Effector CD4-positive, alpha-beta T cell (primary cell): ENCODE measurements at regions not wholly inside any gene's neighbourhood (a gene's known extent, or its start where the extent isn't known, plus 50 kb on each side); places are given as distances from the start of the nearest gene placed in this dataset.

Experiments
- DNase-seq: peaks from one replicate; pipeline ENCODE4 v3.0.0-alpha.2; 2020

DNA sequence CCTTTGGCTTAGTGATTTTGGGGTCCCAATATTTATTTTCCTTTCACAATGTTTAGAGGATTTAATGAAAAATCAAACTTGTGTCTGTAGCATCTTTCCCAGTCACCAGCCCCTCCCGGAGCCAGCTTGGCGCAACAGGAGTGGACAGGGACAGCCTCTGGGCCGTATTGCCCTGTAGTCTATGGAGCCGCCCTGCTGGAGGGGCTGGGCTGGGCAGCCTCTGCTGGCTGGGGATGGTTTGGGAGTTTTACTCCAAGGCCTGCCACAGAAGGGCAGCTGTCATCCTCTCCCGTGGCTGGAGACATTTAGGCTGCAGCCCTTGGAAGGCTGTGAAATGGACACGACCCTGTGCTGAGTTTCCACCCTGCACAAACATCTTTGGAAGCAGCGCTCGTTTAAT, 89.4 kb upstream of the RGMA start:
- no peak for DNase-seq

- DNase-seq: no peak
Observed at GRCh38 chr15:93176065-93176464, 87.1 kb upstream of the RGMA start.

DNA sequence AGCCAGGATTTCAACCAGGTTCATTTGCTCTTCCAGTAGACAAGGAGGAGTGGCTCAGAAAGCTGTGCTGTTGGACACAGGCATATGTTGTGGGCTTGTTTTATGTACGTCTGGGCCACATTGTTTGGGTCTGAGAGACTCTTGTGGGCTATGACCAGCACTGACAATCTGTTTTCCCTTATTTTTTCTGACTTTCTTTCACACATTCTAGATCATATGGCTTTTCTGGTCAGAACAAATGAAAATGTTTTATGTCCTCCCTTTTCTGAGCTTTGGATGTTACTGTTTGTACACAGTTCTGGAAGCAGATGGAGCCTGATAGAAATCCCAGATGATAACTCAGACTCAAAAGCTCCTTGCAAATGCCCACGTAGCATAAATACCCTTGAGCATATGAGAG, 85.8 kb upstream of the RGMA start:
- no peak for DNase-seq

GRCh38 chr15:93173369-93173768, 84.4 kb upstream of the RGMA start:
- no peak for DNase-seq

DNA sequence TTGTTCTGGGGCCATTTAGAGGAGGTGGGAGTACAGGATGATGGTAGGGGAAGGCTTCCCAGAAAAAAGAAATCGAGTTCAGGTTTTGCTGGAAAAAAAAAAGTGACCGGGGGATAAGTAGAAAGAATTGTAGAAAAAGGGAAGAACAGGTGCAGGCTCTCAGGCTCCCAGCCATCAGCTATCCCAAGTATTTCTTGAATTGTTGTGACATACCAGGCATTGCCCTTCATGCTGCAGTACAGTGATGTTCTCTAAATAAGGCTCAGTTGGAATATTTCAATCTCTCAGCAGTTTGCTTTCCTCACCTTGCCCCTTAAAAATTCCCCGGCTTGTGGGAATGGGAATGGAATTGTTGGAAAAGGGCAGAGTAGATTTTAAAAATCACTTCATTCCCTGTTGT, 82.5 kb upstream of the RGMA start:
- DNase-seq: no peak

DNA sequence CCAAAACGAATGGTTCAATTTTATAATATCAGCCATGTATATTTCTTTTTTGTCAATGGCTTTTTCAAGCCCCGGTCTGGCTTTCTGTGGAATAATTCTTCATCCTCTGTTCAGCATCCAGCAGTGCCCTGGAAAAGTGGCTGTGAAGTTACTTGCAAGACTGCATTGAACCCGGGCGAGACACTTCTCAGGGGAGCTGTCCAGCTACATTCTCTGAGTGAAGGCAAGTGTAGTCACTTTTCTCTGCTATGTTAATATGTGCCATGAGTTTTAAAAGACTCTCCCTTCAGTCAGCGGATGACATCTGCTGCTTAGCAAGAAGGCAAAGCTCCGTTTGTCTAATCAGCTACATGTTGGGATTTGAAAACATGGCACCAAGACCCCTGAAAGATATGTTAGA, 81.3 kb upstream of the RGMA start:
- no peak for DNase-seq

DNA sequence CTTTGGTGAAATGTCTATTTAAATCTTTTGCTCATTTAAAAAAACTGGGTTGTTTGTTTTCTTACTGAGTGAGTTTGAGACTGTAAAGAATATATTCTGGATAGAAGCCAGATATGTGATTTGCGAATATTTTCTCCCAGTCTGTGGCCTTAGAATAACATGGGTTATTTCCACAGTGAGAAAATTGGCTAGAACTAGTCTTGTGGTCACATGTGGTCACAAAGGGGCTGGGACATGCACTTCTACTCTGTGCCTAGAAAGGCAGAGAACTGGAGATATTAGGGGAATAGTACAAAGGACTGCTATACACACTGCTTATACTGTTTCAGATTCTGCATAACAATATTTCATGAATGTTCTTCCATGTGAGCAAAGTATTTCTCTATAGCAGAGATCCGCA, 79.9 kb upstream of the RGMA start:
- DNase-seq: no peak

GRCh38 chr15:93167291-93167690, 78.3 kb upstream of the RGMA start:
- DNase-seq: no peak

- no peak for DNase-seq
Observed at GRCh38 chr15:93166675-93167074, 77.7 kb upstream of the RGMA start.

DNA sequence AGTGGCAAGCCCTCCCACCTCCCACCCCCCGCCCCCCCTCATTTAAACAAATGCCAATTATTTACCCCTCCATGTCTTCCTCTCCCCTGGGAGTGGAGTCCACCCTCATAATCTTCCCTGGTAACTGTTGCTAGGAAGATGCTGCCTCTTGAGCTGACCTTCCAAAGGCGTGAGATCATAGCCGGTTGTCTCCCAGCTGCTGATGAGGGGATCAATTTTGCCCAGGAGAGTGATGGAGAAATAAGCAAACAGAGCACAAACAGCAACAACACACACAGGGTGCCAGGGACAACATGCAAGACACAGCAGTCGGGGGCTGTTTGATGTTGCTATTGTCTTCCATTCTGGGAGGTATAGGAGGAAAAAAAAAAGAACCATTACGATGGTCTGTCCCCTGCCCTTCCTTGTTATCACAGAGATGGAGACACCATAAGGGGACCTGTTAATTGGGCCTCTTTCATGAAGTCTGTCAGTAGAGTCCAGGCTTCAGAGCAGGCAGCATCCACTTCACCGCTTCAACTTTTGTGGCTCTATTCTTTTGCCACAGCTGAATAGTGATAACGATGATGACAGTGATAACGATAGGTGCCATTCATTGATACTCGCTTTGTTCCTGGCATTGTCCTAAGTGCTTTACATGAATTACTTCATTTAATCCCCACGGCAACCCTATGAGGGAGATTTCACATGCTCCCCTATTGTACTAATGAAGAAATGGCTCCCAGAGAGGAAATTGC, 76.9 kb upstream of the RGMA start:
- no peak for DNase-seq

- DNase-seq: no peak
Observed at GRCh38 chr15:93164409-93164808, 75.4 kb upstream of the RGMA start.

DNA sequence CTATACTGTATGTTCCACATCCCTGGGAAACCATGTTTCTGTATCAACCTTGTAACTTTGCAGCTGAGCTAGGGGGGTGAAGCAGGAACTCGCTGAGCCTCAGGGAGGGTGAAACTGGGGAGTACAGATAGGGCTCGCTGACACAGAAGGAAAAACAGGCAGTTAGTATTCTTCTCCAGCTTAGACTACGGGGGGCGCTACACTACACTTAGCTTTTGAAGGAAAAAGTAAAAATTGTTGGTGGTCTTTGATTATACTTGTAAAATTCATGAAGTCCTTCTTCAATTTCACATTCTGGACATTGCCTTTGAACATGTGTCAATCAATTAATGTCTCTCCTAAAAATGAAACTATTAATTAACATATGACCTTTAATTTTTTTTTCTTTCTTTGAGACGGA, 73.5 kb upstream of the RGMA start:
- DNase-seq: no peak

DNA sequence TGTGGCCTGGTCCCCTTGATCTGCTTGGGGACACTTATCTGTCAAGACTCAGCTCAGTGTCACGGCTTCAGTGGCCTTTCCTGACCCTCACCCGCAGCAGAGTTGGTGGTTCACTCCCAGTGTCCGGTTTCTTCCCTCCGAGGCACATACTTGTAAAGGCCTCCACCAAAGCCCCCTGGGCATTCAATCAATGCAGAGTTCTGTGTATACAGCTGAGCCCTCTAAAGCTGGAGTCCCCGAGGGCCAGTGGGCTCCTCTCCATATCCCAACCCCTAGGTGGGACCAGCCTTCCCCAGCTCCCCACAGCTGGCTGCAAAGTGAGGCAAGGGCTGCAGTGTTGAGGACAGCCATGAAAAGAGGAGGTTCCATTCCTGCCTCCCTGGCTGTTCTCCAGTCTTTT, 70.9 kb upstream of the RGMA start:
- no peak for DNase-seq

DNA sequence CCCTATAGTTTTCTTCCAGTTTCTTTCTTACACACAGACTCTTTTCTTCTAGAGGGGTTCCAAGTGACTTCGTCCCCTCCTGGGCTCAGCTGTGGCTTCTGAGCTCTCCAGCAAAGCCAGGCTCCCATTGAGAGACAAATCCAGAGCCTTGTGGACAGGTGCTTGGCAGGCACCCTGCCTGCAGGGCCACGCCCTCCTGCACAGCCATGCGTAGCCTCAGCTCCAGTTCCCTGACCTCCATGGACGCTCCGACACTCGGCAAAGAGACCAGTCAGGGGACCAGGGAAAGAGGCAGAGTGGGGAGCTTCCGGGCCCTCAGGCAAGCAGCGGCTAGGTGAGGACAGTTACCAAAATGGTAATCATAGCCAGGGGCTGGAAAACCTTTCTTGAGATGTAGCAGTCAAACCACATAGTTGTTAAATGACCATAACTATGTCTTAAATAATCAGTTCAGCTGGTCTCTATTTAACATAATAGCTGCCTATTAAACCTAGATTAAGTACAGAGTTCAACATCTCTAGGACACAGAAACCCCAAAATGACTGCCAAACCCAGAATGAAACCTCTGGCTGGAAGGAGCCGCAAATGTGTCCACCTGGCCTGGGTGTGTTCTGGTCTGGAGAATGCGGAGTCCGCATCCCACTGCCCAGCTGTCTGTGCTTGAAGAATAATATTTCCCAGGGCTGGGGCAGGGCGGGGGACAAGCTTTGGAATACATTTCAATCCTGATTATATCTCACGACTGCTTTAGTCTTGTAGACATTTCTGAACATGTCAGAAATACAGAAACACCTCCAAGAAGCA, 69.3 kb upstream of the RGMA start:
- no peak for DNase-seq

GRCh38 chr15:93154666-93155065, 65.7 kb upstream of the RGMA start:
- no peak for DNase-seq

DNA sequence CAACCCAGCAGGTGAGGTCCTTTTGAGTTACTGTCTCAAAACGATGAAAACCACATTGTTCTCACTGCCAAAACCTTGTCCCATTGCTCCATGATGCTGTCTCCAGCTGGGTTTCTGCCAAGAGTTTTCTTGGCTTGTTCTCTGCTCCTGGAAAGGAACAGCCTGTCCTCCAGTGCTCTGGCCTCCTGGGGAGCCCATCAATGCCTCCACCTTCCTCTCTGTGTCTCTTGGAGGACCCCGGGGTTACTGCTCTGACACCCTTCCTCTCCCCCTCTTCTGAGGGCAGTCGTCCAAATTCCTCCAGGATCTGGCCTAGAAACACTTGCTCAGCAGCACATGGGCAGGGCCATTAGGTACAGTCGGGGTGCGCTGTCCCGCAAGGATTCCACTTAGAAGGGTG, 63.9 kb upstream of the RGMA start:
- no peak for DNase-seq

GRCh38 chr15:93152360-93152759, 63.3 kb upstream of the RGMA start:
- peak; percentile 24 for DNase-seq

GRCh38 chr15:93150910-93151881, 62.2 kb upstream of the RGMA start:
- DNase-seq: no peak

GRCh38 chr15:93146601-93147000, 57.6 kb upstream of the RGMA start:
- no peak for DNase-seq

- no peak for DNase-seq
Observed at GRCh38 chr15:93146196-93146595, 57.2 kb upstream of the RGMA start.

DNA sequence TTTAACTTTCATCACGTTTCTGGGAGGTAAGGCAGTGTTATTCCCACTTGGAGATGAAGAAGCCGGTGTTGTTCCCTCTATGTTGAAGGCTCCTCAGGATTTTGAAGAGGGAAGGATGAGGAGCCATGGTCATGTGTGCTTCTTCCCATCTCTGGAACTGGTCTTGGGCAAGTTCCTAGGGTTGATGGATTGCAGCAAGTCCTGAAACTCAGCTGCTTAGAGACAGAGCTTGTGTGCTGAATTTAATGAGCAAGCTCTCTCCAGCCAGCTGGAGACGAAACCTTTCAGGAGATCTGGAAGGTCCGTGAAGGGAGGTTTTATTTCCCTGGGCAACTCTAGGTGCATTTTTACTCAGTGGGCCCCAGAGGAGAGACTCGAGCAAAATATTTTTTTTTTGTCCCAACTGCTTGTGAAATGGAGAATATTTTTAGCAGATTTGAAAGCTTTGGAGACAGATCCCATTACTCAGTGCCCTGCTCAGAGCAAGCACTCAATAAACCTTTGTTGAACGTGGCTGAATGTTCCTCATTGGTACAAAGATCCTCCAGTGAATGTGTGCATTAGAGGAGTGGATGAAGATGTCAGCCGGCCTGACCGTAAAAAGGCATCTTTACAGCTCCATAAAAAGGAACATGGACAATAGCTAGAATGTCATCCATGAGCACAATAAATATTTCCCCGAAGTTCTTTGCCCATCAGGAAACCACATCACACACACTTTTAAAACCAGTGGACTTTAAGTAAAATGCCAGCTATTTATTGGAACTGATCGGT, 55.6 kb upstream of the RGMA start:
- DNase-seq: no peak

DNA sequence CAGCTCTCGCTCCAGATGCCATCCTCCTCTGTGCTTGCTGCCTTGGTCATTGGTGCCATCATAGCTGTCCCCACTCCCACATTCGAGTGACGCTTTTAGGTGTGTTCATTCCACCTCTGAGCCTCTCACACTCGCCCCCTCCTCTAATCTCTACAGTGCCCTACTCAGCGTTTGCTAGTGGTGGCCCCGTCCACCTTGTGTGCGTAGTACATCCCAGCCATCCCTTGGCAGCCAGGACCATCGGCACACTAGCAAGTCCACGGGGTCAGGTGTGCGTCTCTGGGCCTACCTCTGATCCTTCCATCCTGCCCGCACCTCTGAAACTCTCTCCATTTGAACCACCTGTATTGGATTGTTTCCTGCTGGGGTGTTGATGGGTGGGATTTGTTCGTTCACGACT, 54.2 kb upstream of the RGMA start:
- no peak for DNase-seq
